ENCODE measurements at regions not wholly inside any gene's neighbourhood (a gene's known extent, or its start where the extent isn't known, plus 50 kb on each side); places are given as distances from the start of the nearest gene placed in this dataset.
"Not testable (repeated sequence)": the region's sequence is repeated elsewhere in the genome, so short reads cannot be mapped to it uniquely, and the experiment has no call there.

GRCh38 chrX:82528525-82528924 is 979.6 kb upstream of the POU3F4 start:
- DNase-seq: no peak

- no peak for DNase-seq
Measured at GRCh38 chrX:82534086-82534597, 973.9 kb upstream of the POU3F4 start.

- DNase-seq: not testable (repeated sequence)
Measured at GRCh38 chrX:82537205-82537604, 970.9 kb upstream of the POU3F4 start.

- no peak for DNase-seq
Measured at GRCh38 chrX:82541822-82542221, 966.3 kb upstream of the POU3F4 start.

GRCh38 chrX:82552201-82552600 is 955.9 kb upstream of the POU3F4 start:
- not testable (repeated sequence) for DNase-seq

- no peak for DNase-seq
Measured at GRCh38 chrX:82556588-82556987, 951.5 kb upstream of the POU3F4 start.

- DNase-seq: no peak
Measured at GRCh38 chrX:82585868-82586267, 922.2 kb upstream of the POU3F4 start.

- DNase-seq: no peak
Measured at GRCh38 chrX:82589410-82589809, 918.7 kb upstream of the POU3F4 start.

- no peak for DNase-seq
Measured at GRCh38 chrX:82591421-82591820, 916.7 kb upstream of the POU3F4 start.

GRCh38 chrX:82626978-82627377 is 881.1 kb upstream of the POU3F4 start:
- no peak for DNase-seq

- no peak for DNase-seq
Measured at GRCh38 chrX:82627568-82627967, 880.5 kb upstream of the POU3F4 start.

- no peak for DNase-seq
Measured at GRCh38 chrX:82648062-82648461, 860.0 kb upstream of the POU3F4 start.

- no peak for DNase-seq
Measured at GRCh38 chrX:82649645-82650044, 858.4 kb upstream of the POU3F4 start.

GRCh38 chrX:82658492-82658891 is 849.6 kb upstream of the POU3F4 start:
- DNase-seq: no peak

- DNase-seq: no peak
Measured at GRCh38 chrX:82666355-82666754, 841.7 kb upstream of the POU3F4 start.

GRCh38 chrX:82675104-82675503 is 833.0 kb upstream of the POU3F4 start:
- no peak for DNase-seq

GRCh38 chrX:82676386-82676785 is 831.7 kb upstream of the POU3F4 start:
- peak in 2 of 3 donors; percentile 0 for DNase-seq

- no peak for DNase-seq
Measured at GRCh38 chrX:82677286-82677685, 830.8 kb upstream of the POU3F4 start.

- no peak for DNase-seq
Measured at GRCh38 chrX:82692991-82693390, 815.1 kb upstream of the POU3F4 start.

- DNase-seq: no peak
Measured at GRCh38 chrX:82695066-82695465, 813.0 kb upstream of the POU3F4 start.

- no peak for DNase-seq
Measured at GRCh38 chrX:82703551-82703950, 804.5 kb upstream of the POU3F4 start.

GRCh38 chrX:82711457-82711856 is 796.6 kb upstream of the POU3F4 start:
- no peak for DNase-seq

GRCh38 chrX:82721891-82722290 is 786.2 kb upstream of the POU3F4 start:
- no peak for DNase-seq

GRCh38 chrX:82723806-82724205 is 784.3 kb upstream of the POU3F4 start:
- no peak for DNase-seq

- not testable (repeated sequence) for DNase-seq
Measured at GRCh38 chrX:82727436-82727835, 780.7 kb upstream of the POU3F4 start.

GRCh38 chrX:82732861-82733260 is 775.2 kb upstream of the POU3F4 start:
- no peak for DNase-seq

Measured in suppressor macrophage treated with lipopolysaccharide for 1 hour (primary cell).